K562 (cell line): ENCODE measurements at regions not wholly inside any gene's neighbourhood (a gene's known extent, or its start where the extent isn't known, plus 50 kb on each side); places are given as distances from the start of the nearest gene placed in this dataset.

Experiments
- ATAC-seq: fragments of 200-7000 bp; cut with Tn5 transposase; 3 replicates; pipeline ENCODE4 v1.9.1; 2020; ENCODE audit warnings: moderate library complexity
- BruUV-seq: library from RNA; stranded (reverse); fragments of 400-500 nt; replicated peaks from 2 replicates; lab custom pipeline; 2021; lab: Mats Ljungman, UMichigan
- CTCF ChIA-PET: fragments of 300-600 bp; formaldehyde crosslinking; extraction: SDS; loops from one replicate; lab custom pipeline; 2021; ENCODE audit warnings: low intra/inter-chr PET ratio; lab: Yijun Ruan, JAX
- POLR2A ChIA-PET: fragments of 300-600, 350-650 bp; sonication (Branson Sonifier 250); formaldehyde crosslinking; extraction: SDS; loops from one replicate; lab custom pipeline; 2021; ENCODE audit warnings: antibody characterized with exemption, inconsistent platforms; lab: Yijun Ruan, JAX
- DNase-seq, 4 experiments: peaks; one replicate each; pipeline versions ENCODE4 v3.0.0 to v3.0.0-alpha.2; 2011 to 2018; ENCODE audit warnings: low spot score in 3 of 4, mixed read lengths in 3 of 4; ENCODE audit errors: extremely low read depth in 1 of 4
- FAIRE-seq: peaks from 2 replicates; lab custom pipeline; 2011; peaks lifted over from hg19 to GRCh38; lab: Jason Lieb, UNC
- H2AFZ ChIP-seq: 2 replicates; pipeline ENCODE4 v1.6.0; 2011; ENCODE audit warnings: low read depth, low read length, control low read depth, inconsistent platforms
- H3K27ac ChIP-seq: fragments of 200-600 bp; 3 replicates; pipeline ENCODE4 v1.8.0; 2011; ENCODE audit warnings: low read depth, mild to moderate bottlenecking, control low read depth, inconsistent platforms, low read length, moderate library complexity, mixed read lengths; ENCODE audit errors: extremely low read depth
- H3K27me3 ChIP-seq, 2 experiments: fragments of 300-600 bp in 1 of 2; 2 replicates in 1 of 2; 3 replicates in 1 of 2; pipeline versions ENCODE4 v1.6.0 to v1.8.0; 2011; ENCODE audit warnings: inconsistent platforms in 2 of 2, low read length in 2 of 2, mild to moderate bottlenecking in 1 of 2, mixed read lengths in 1 of 2, moderate library complexity in 1 of 2; ENCODE audit not compliant: control insufficient read depth in 2 of 2, insufficient read depth in 2 of 2
- H3K36me3 ChIP-seq: fragments of 300-600 bp; 3 replicates; pipeline ENCODE4 v1.8.0; 2011; ENCODE audit warnings: mild to moderate bottlenecking, low read length, inconsistent platforms; ENCODE audit not compliant: control insufficient read depth, insufficient read depth
- H3K4me1 ChIP-seq, 2 experiments: fragments of 200-600 bp in 1 of 2; replicated peaks in 1 of 2; 2 replicates in 1 of 2; 3 replicates in 1 of 2; pipeline versions ENCODE4 v1.5.1 to v1.8.0; 2011; ENCODE audit warnings: inconsistent platforms in 2 of 2, low read length in 2 of 2, mild to moderate bottlenecking in 1 of 2, mixed read lengths in 1 of 2, moderate library complexity in 1 of 2; ENCODE audit not compliant: control insufficient read depth in 2 of 2, insufficient read depth in 2 of 2
- H3K4me2 ChIP-seq: 2 replicates; pipeline ENCODE4 v1.6.1; 2011; ENCODE audit warnings: low read length, control low read depth, inconsistent platforms, mixed read lengths; ENCODE audit not compliant: insufficient read depth
- H3K4me3 ChIP-seq: fragments of 200-600 bp; sonication (generic), shearing (Covaris generic); 2 replicates; pipeline ENCODE4 v1.5.1; 2016; ENCODE audit warnings: control low read depth, inconsistent platforms
- H3K79me2 ChIP-seq: fragments of 200-600 bp; 3 replicates; pipeline ENCODE4 v1.8.0; 2011; ENCODE audit warnings: low read length, inconsistent platforms; ENCODE audit not compliant: control insufficient read depth, insufficient read depth
- H3K9ac ChIP-seq, 2 experiments: 2 replicates each; pipeline versions ENCODE4 v1.6.0 to v1.6.1; 2011; ENCODE audit warnings: low read depth in 2 of 2, low read length in 2 of 2, control low read depth in 1 of 2, inconsistent platforms in 1 of 2, mild to moderate bottlenecking in 1 of 2, mixed read lengths in 1 of 2; ENCODE audit not compliant: insufficient read depth in 1 of 2
- H3K9me1 ChIP-seq: one replicate; pipeline ENCODE4 v1.6.0; 2011; ENCODE audit warnings: inconsistent platforms, mild to moderate bottlenecking, low read length, moderate library complexity; ENCODE audit not compliant: control insufficient read depth, insufficient read depth
- H3K9me3 ChIP-seq: replicated peaks from 2 replicates; pipeline ENCODE4 v1.5.1; 2011; ENCODE audit warnings: low read depth, low read length, inconsistent platforms; ENCODE audit not compliant: control insufficient read depth, insufficient read depth
- H4K20me1 ChIP-seq: replicated peaks from 2 replicates; pipeline ENCODE4 v1.6.1; 2011; ENCODE audit warnings: low read length, inconsistent platforms, mixed read lengths; ENCODE audit not compliant: control insufficient read depth, insufficient read depth
- C11orf30 ChIP-seq: fragments of 450-650 bp; IDR thresholded peaks from 2 replicates; pipeline ENCODE4 v1.6.1; 2016; ENCODE audit warnings: low read depth, mild to moderate bottlenecking
- CCAR2 ChIP-seq: fragments of 200-400 bp; formaldehyde crosslinking; IDR thresholded peaks from 2 replicates; pipeline ENCODE4 v1.6.1; 2017; ENCODE audit warnings: mild to moderate bottlenecking, low read depth, low read length
- KDM1A ChIP-seq, 2 experiments: fragments of 450-650 bp; IDR thresholded peaks; 2 replicates each; pipeline ENCODE4 v1.6.1; 2016; ENCODE audit warnings: mild to moderate bottlenecking in 2 of 2
- MCM2 ChIP-seq: fragments of 450-650 bp; IDR thresholded peaks from 2 replicates; pipeline ENCODE4 v1.6.1; 2017; ENCODE audit warnings: low read depth, mild to moderate bottlenecking
- MYNN ChIP-seq, 2 experiments: sonication (generic); formaldehyde crosslinking in 1 of 2; IDR thresholded peaks; 2 replicates each; pipeline versions ENCODE4 v1.5.0 to v1.6.1; 2016 to 2020; ENCODE audit warnings: antibody characterized with exemption in 1 of 2, missing genetic modification reagents in 1 of 2
- PCBP1 ChIP-seq: fragments of 200-400 bp; formaldehyde crosslinking; IDR thresholded peaks from 2 replicates; pipeline ENCODE4 v1.6.1; 2018; ENCODE audit warnings: mild to moderate bottlenecking, low read depth, low read length; ENCODE audit not compliant: poor library complexity, severe bottlenecking
- SIX5 ChIP-seq, 2 experiments: IDR thresholded peaks; 2 replicates each; pipeline ENCODE4 v1.6.1; 2011; ENCODE audit warnings: low read length in 2 of 2, borderline replicate concordance in 1 of 2, low read depth in 1 of 2, mild to moderate bottlenecking in 1 of 2, moderate library complexity in 1 of 2; ENCODE audit not compliant: insufficient read depth in 1 of 2
- SMAD4 ChIP-seq: fragments of 250-450 bp; sonication (Bioruptor Pico); conservative IDR thresholded peaks from 2 replicates; pipeline ENCODE4 v1.8.0; 2021; ENCODE audit warnings: inconsistent platforms, mild to moderate bottlenecking, moderate library complexity
- SMARCE1 ChIP-seq: fragments of 450-650 bp; IDR thresholded peaks from 2 replicates; pipeline ENCODE4 v1.7.1; 2016; ENCODE audit warnings: mild to moderate bottlenecking
- TAL1 ChIP-seq: fragments of 450-650 bp; IDR thresholded peaks from 2 replicates; pipeline ENCODE4 v1.6.1; 2016; ENCODE audit warnings: mild to moderate bottlenecking
- ZBTB8A ChIP-seq: fragments of 450-650 bp; IDR thresholded peaks from 2 replicates; pipeline ENCODE4 v1.6.1; 2018; ENCODE audit warnings: mild to moderate bottlenecking, moderate library complexity; ENCODE audit not compliant: partially characterized antibody
- ZNF12 ChIP-seq: sonication (generic); formaldehyde crosslinking; IDR thresholded peaks from 2 replicates; pipeline ENCODE4 v1.4.0; 2020; ENCODE audit warnings: mild to moderate bottlenecking, missing genetic modification reagents
- ZNF518B ChIP-seq: fragments of 250-450 bp; sonication (Bioruptor Pico); IDR thresholded peaks from 2 replicates; pipeline ENCODE4 v1.5.0; 2021; ENCODE audit warnings: mild to moderate bottlenecking, moderate library complexity
- ZNF655 ChIP-seq: fragments of 250-450 bp; sonication (Bioruptor Pico); IDR thresholded peaks from 2 replicates; pipeline ENCODE4 v1.5.0; 2021
- ZNF830 ChIP-seq: fragments of 250-450 bp; sonication (Bioruptor Pico); IDR thresholded peaks from 2 replicates; pipeline ENCODE4 v1.5.0; 2021; ENCODE audit warnings: mild to moderate bottlenecking
- WGBS: fragments of 100-300 bp; shearing (Covaris generic); methylation state at CpG from one replicate; pipeline ENCODE4 v1.1.6; 2016; ENCODE audit warnings: low coverage, mixed read lengths; ENCODE audit not compliant: insufficient coverage; ENCODE audit errors: missing lambda C conversion rate; 5-methylcytosine and 5-hydroxymethylcytosine counted together
- in situ Hi-C: fragments of 300-500 bp; cut with MboI; formaldehyde crosslinking; loops from 4 replicates; pipeline ENCODE4 v1.15.0; 2018; ENCODE audit warnings: inconsistent platforms, mixed read lengths
- intact Hi-C: fragments of 100-400 bp; cut with micrococcal nuclease; formaldehyde crosslinking; loops from 2 replicates; pipeline ENCODE4 v1.14.2; 2022
- TF ChIP-seq, protein P1 (sequence below): IDR thresholded peaks from 3 replicates; pipeline ENCODE4 v1.6.1; 2011; ENCODE audit warnings: borderline replicate concordance, mild to moderate bottlenecking, moderate library complexity; ENCODE audit not compliant: insufficient read length; ENCODE audit errors: extremely low read depth

DNA sequence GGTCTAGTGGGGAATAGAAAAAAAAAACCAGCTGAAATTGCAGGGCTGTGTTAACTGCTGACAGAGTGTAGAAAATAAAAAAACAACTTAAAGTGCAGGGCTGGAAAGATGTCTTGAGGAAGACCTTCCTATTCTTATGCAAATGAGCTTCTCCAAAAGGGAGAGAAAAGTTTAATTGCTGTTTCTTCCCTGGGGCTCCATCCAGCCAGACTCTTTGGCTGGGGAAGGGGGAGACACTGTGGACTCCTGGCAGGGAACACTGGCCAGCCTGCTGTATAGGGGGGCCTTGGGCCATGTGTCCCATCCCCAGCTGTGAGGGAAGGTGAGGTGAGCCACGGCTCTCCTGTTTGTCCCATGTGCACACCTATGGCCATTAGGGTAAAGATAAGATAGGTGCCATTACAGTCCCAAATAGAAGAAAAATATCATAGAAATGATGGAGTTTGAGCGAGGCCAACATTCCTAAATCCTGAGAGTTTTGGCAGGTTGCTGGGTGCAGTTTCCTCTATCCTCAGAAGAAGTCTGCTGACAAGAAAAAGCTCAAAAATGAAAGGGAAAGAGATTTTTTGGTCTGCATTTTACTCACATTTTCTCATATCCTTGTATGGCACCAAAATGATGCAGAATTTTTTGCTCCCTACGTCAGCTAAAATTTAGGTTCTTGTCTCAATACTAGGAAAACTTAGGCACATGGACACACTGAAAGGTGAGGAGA lies 901.7 kb downstream of the PLOD2 start:
- 4% methylated on average over 3 of the region's 3 CpGs for WGBS
- intact Hi-C loops (no loop called here), in situ Hi-C loops (no loop called here)
- no peak overlapping the region for H2AFZ ChIP-seq
- ChIA-PET POLR2A (no interaction called here), CTCF (no interaction called here)
- no peak for DNase-seq
- no peak for FAIRE-seq
- ATAC-seq = no peak
- no peaks in the 10 kb centered on the region for H3K4me1 ChIP-seq
- no peaks in the 10 kb centered on the region for H3K79me2 ChIP-seq
- H3K4me2 ChIP-seq = no peak overlapping the region
- no peaks in the 10 kb centered on the region for H3K9me1 ChIP-seq
- no peaks in the 10 kb centered on the region for H3K9me3 ChIP-seq
- TF ChIP-seq ZNF518B (CRISPR knock-in tag) (no peak), ZNF655 (CRISPR knock-in tag) (no peak), ZBTB8A (no peak), SMAD4 (CRISPR knock-in tag) (no peak), C11orf30 (no peak), ZNF830 (no peak), KDM1A (IDR thresholded peaks at IDR 0.05) (no peak), SMARCE1 (no peak), SIX5 (IDR thresholded peaks at IDR 0.05; ENCODE audit: borderline replicate concordance in 1 of 2, insufficient read depth in 1 of 2, low read depth in 1 of 2, low read length in 2 of 2) (no peak), MCM2 (no peak), MYNN (IDR thresholded peaks at IDR 0.05) (no peak), MYNN (CRISPR knock-in tag; IDR thresholded peaks at IDR 0.05) (no peak), CCAR2 (no peak), PCBP1 (no peak), ZNF12 (CRISPR knock-in tag) (no peak), TAL1 (no peak)
- TF ChIP-seq, protein P1, sequence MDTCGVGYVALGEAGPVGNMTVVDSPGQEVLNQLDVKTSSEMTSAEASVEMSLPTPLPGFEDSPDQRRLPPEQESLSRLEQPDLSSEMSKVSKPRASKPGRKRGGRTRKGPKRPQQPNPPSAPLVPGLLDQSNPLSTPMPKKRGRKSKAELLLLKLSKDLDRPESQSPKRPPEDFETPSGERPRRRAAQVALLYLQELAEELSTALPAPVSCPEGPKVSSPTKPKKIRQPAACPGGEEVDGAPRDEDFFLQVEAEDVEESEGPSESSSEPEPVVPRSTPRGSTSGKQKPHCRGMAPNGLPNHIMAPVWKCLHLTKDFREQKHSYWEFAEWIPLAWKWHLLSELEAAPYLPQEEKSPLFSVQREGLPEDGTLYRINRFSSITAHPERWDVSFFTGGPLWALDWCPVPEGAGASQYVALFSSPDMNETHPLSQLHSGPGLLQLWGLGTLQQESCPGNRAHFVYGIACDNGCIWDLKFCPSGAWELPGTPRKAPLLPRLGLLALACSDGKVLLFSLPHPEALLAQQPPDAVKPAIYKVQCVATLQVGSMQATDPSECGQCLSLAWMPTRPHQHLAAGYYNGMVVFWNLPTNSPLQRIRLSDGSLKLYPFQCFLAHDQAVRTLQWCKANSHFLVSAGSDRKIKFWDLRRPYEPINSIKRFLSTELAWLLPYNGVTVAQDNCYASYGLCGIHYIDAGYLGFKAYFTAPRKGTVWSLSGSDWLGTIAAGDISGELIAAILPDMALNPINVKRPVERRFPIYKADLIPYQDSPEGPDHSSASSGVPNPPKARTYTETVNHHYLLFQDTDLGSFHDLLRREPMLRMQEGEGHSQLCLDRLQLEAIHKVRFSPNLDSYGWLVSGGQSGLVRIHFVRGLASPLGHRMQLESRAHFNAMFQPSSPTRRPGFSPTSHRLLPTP = no peak
- no TSS peak for BruUV-seq
- no peaks in the 10 kb centered on the region for H3K27me3 ChIP-seq
- H3K4me3 ChIP-seq = no peak overlapping the region
- no peak overlapping the region for H3K9ac ChIP-seq
- H4K20me1 ChIP-seq = no peaks in the 10 kb centered on the region
- no peaks in the 10 kb centered on the region for H3K36me3 ChIP-seq
- H3K27ac ChIP-seq = no peak overlapping the region
